DMS 273 treated with DMSO at 0.1 percent for 48 hours (cell line): ENCODE measurements at regions not wholly inside any gene's neighbourhood (a gene's known extent, or its start where the extent isn't known, plus 50 kb on each side); places are given as distances from the start of the nearest gene placed in this dataset.
"Not testable (repeated sequence)": the region's sequence is repeated elsewhere in the genome, so short reads cannot be mapped to it uniquely, and the experiment has no call there.

Source experiments
- DNase-seq: peaks from one replicate; lab custom pipeline; 2025; lab: John Stamatoyannopoulos, UW

DNA sequence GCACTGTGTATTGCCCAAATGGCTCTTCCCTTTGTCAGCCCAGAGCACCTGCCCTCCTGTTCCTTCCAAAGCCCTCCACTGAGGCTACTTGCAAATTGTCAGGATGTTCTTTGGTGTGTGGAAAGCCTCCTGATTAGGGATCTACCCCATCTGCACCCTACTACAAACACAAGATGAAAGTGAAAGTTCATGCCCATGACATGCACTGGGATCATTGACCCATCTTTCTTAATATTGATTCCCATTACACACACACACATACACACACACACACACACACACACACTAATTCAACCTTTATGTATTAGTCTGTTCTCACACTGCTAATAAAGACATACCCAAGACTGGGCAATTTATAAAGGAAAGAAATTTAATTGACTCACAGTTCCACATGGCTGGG lies 213.7 kb upstream of the IGFBP3 start:
- no peak for DNase-seq

GRCh38 chr7:46134385-46134784 lies 213.3 kb upstream of the IGFBP3 start:
- DNase-seq: no peak

GRCh38 chr7:46133751-46134150 lies 212.7 kb upstream of the IGFBP3 start:
- no peak for DNase-seq

- DNase-seq: no peak
Observed at GRCh38 chr7:46133072-46133471, 212.0 kb upstream of the IGFBP3 start.

GRCh38 chr7:46131916-46132795 lies 211.1 kb upstream of the IGFBP3 start:
- DNase-seq: no peak

- DNase-seq: no peak
Observed at GRCh38 chr7:46129831-46130230, 208.8 kb upstream of the IGFBP3 start.

DNA sequence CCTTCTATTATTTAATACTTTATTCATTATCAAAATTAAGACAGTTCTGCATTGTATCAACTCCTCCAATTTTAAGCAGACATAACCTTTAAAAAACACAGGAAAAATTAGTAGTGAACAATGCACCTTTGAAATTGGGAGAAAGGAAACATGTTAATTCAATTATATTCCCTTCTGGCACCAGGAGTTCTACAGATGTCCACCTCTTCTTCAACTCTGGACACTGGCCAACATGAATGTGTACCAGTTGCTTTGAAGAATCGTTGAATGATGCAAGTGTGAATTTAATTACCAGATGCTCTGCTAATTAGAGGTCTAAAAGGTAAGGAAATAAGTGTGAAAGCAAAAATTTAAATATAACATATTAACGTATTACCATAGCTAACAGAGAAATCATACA lies 206.7 kb upstream of the IGFBP3 start:
- no peak for DNase-seq

DNA sequence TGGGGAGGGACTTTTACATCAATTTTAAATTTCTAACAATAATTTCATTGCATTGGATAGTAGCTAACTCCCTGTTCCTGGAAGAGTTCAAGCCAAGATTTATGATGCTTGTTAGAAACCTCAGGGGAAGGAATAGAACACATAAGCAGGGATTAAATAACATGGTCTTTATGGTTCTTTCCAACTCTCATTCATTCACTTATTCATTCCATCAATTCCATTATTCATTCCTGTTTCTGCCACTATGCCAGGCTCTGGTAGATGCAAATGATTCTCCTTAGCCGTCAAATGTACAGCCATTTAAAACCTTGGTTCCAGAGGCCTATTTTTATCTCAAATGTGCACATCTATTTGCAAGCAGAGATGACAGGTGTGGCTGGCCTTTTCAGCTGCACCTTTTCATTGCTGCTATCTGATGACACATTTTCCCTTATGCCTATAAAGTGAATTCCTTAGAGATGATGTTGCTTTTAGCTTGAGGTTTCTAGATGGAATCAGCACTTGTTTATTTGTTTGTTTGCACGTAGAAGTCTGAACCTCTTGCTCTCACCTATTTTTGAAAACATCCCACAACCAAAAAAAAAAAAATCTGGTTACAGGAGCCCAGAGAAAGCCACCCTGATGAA lies 205.7 kb upstream of the IGFBP3 start:
- no peak for DNase-seq

DNA sequence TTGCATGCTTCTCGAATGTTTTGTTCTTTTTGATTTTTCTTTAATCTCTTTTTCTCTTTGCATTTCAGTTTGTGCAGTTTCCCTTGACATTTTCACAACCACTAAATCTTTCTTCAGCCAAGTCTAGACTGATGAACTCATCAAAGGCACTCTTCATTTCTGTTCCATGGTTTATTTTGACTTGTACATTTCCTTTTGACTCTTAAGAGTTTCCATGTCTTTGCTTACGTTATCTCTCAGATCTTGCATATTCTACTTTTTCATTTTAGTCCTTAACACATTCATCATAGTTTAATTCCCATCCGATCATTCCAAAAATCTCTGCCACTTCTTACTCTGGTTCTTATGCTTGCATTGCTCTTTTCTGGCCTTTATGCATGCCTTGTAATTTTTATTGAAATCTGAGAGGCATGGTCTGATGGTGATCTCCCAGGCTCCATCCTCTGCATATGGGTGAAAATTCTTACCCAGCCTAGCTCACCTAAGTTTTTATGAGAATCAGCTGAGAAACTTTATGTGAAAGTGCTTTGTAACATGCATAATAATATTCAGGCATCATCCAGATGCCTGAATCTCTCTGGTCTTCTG lies 202.8 kb upstream of the IGFBP3 start:
- no peak for DNase-seq

GRCh38 chr7:46115410-46115809 lies 194.3 kb upstream of the IGFBP3 start:
- DNase-seq: no peak

GRCh38 chr7:46109437-46109836 lies 188.4 kb upstream of the IGFBP3 start:
- DNase-seq: no peak

- no peak for DNase-seq
Observed at GRCh38 chr7:46108272-46108671, 187.2 kb upstream of the IGFBP3 start.

DNA sequence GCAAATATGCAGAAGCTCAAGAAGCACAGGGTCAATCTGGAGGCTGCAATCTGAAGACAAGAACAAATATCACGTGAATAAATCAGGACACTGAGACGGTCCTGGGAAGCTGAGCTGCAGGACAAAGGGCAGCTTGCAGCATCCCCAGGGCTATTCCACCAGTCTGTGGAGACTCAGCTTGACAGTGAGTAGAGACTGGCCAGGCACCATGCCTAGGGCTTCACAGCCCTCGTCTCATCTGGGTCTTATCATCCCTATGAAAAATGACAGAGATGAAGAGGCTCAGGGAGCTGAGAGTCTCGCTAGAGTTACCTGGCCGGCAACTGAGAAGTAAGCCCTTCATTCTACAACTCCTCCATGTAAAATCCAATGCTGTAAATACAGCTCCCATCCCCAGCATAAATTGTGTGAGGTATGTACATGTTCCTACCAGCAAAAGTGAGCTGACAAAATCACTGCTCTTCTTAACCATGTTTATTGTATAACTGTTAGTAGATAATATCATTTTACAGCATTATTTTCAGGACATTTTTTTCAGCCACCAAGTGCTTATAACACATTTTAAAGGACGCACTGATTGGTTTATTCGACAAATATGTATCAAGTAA lies 186.6 kb upstream of the IGFBP3 start:
- no peak for DNase-seq

GRCh38 chr7:46100521-46100920 lies 179.4 kb upstream of the IGFBP3 start:
- DNase-seq: no peak

- DNase-seq: no peak
Observed at GRCh38 chr7:46099076-46099475, 178.0 kb upstream of the IGFBP3 start.

GRCh38 chr7:46091071-46091470 lies 170.0 kb upstream of the IGFBP3 start:
- DNase-seq: no peak

- DNase-seq: no peak
Observed at GRCh38 chr7:46089281-46089680, 168.2 kb upstream of the IGFBP3 start.

- not testable (repeated sequence) for DNase-seq
Observed at GRCh38 chr7:46088486-46088885, 167.4 kb upstream of the IGFBP3 start.

DNA sequence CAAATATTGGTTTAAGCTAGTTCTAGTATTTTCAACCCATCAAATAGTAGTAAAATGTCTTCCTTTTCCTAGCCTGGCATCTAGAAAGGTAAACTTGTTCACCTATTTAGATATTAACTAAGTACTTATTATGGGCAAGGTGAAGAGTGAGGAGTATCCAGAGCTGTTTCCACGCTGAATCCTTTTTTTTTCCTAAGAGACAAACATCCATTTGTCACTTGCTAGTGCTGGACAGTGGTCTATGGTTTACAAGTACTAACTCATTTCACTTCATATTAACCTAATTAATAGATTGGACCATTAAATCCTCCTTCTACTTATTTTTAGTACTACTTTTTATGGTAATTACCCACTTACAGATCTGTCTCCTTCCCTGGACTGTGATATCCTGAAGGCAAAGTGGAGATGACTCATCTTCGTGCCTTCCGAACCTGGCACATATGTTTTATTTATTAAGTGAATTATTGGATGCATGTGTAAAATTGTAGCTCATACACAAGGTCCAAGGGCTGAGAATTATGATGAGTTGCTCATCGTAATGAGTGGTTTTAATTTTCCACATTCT lies 159.6 kb upstream of the IGFBP3 start:
- DNase-seq: no peak

DNA sequence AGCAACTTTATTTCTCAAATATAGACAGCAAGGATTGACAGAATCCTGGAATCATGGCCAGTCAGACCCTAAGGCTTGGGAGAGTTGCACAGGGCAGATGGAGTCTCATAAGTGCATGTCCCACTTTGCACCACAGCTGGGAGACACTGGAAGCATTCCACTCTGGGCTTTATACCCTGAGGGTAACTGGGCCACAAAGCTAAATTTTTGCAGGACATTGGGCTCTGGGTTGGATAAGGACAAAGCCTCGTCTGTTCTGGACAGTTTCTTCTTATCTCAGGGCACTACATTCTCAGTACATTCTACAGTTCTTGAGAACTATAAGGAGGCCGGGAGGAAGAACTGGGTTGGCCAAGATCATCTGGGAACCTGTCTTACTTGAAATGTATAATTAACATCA lies 158.3 kb upstream of the IGFBP3 start:
- DNase-seq: no peak

- DNase-seq: no peak
Observed at GRCh38 chr7:46076527-46076926, 155.5 kb upstream of the IGFBP3 start.

GRCh38 chr7:46072722-46073121 lies 151.7 kb upstream of the IGFBP3 start:
- DNase-seq: no peak
